ENCODE measurements at regions not wholly inside any gene's neighbourhood (a gene's known extent, or its start where the extent isn't known, plus 50 kb on each side); places are given as distances from the start of the nearest gene placed in this dataset.

GRCh38 chr11:119845305-119845704, 116.3 kb upstream of the NECTIN1 start:
- TF ChIP-seq POLR2A (IDR thresholded peaks at IDR 0.05): no peak
- TF ChIP-seq, protein P1, sequence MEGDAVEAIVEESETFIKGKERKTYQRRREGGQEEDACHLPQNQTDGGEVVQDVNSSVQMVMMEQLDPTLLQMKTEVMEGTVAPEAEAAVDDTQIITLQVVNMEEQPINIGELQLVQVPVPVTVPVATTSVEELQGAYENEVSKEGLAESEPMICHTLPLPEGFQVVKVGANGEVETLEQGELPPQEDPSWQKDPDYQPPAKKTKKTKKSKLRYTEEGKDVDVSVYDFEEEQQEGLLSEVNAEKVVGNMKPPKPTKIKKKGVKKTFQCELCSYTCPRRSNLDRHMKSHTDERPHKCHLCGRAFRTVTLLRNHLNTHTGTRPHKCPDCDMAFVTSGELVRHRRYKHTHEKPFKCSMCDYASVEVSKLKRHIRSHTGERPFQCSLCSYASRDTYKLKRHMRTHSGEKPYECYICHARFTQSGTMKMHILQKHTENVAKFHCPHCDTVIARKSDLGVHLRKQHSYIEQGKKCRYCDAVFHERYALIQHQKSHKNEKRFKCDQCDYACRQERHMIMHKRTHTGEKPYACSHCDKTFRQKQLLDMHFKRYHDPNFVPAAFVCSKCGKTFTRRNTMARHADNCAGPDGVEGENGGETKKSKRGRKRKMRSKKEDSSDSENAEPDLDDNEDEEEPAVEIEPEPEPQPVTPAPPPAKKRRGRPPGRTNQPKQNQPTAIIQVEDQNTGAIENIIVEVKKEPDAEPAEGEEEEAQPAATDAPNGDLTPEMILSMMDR (IDR thresholded peaks at IDR 0.05): no peak

Measured in Peyer's patch (tissue), 4 donors.